KMS-11 (cell line): ENCODE measurements at regions not wholly inside any gene's neighbourhood (a gene's known extent, or its start where the extent isn't known, plus 50 kb on each side); places are given as distances from the start of the nearest gene placed in this dataset.

Source experiments
- H2AFZ ChIP-seq: fragments of 200-600 bp; sonication (generic); 2 replicates; pipeline ENCODE4 v1.6.1; 2016; ENCODE audit warnings: antibody characterized with exemption, mixed run types, low read depth
- H3K27ac ChIP-seq: fragments of 200-600 bp; sonication (generic); 2 replicates; pipeline ENCODE4 v1.6.1; 2016; ENCODE audit warnings: mild to moderate bottlenecking, mixed run types
- H3K27me3 ChIP-seq: fragments of 200-600 bp; sonication (generic); 2 replicates; pipeline ENCODE4 v1.6.1; 2017; ENCODE audit warnings: mild to moderate bottlenecking, low read depth, mixed run types, moderate library complexity; ENCODE audit not compliant: insufficient read depth
- H3K36me3 ChIP-seq: fragments of 200-600 bp; sonication (generic); 2 replicates; pipeline ENCODE4 v1.6.1; 2017; ENCODE audit warnings: mild to moderate bottlenecking, mixed run types; ENCODE audit not compliant: insufficient read depth
- H3K4me1 ChIP-seq: fragments of 200-600 bp; sonication (generic); 2 replicates; pipeline ENCODE4 v1.6.1; 2016; ENCODE audit warnings: mild to moderate bottlenecking, low read depth, mixed run types; ENCODE audit not compliant: poor library complexity, severe bottlenecking
- H3K4me2 ChIP-seq: fragments of 200-600 bp; sonication (generic); 2 replicates; pipeline ENCODE4 v1.7.0; 2016; ENCODE audit warnings: mild to moderate bottlenecking, mixed run types
- H3K4me3 ChIP-seq: fragments of 200-600 bp; sonication (generic); IDR thresholded peaks from 2 replicates; pipeline ENCODE4 v1.6.1; 2017; ENCODE audit warnings: low read depth, low read length, mixed read lengths; ENCODE audit not compliant: insufficient read depth
- H3K79me2 ChIP-seq: fragments of 200-600 bp; sonication (generic); 2 replicates; pipeline ENCODE4 v1.6.1; 2016; ENCODE audit warnings: low read depth, mixed run types; ENCODE audit not compliant: insufficient read depth
- H3K9ac ChIP-seq: fragments of 200-600 bp; sonication (generic); 2 replicates; pipeline ENCODE4 v1.6.1; 2016; ENCODE audit warnings: mild to moderate bottlenecking, mixed run types
- H4K20me1 ChIP-seq: fragments of 200-600 bp; sonication (generic); 2 replicates; pipeline ENCODE4 v1.6.1; 2016; ENCODE audit warnings: mild to moderate bottlenecking, mixed run types; ENCODE audit not compliant: insufficient read depth
- CTCF ChIP-seq: fragments of 200-600 bp; sonication (generic); conservative IDR thresholded peaks from 2 replicates; pipeline ENCODE4 v1.6.1; 2017; ENCODE audit warnings: low read depth, mild to moderate bottlenecking, antibody characterized with exemption, low read length, moderate library complexity, mixed read lengths

- Histone ChIP-seq H3K27me3 (no peaks in the 10 kb centered on the region), H4K20me1 (no peaks in the 10 kb centered on the region), H3K4me1 (no peaks in the 10 kb centered on the region), H3K36me3 (no peaks in the 10 kb centered on the region), H3K4me2 (no peak overlapping the region), H3K9ac (no peak overlapping the region), H3K79me2 (no peaks in the 10 kb centered on the region), H2AFZ (no peak overlapping the region), H3K4me3 (no peak overlapping the region), H3K27ac (no peak overlapping the region)
- TF ChIP-seq CTCF = no peak
Measured at GRCh38 chr11:79623375-79623774, 182.5 kb upstream of the TENM4 start.

GRCh38 chr11:79617561-79617960 is 176.7 kb upstream of the TENM4 start:
- Histone ChIP-seq H3K27me3 (no peaks in the 10 kb centered on the region), H4K20me1 (no peaks in the 10 kb centered on the region), H2AFZ (no peak overlapping the region), H3K4me2 (no peak overlapping the region), H3K4me3 (no peak overlapping the region), H3K9ac (no peak overlapping the region), H3K27ac (no peak overlapping the region), H3K4me1 (no peaks in the 10 kb centered on the region), H3K36me3 (no peaks in the 10 kb centered on the region), H3K79me2 (no peaks in the 10 kb centered on the region)
- no peak for TF ChIP-seq CTCF

- H3K9ac ChIP-seq = no peak overlapping the region
- no peaks in the 10 kb centered on the region for H3K79me2 ChIP-seq
- no peaks in the 10 kb centered on the region for H3K4me1 ChIP-seq
- TF ChIP-seq CTCF = no peak
- no peaks in the 10 kb centered on the region for H3K36me3 ChIP-seq
- no peak overlapping the region for H3K27ac ChIP-seq
- no peak overlapping the region for H3K4me3 ChIP-seq
- no peaks in the 10 kb centered on the region for H4K20me1 ChIP-seq
- H3K27me3 ChIP-seq = no peaks in the 10 kb centered on the region
- H3K4me2 ChIP-seq = no peak overlapping the region
- no peak overlapping the region for H2AFZ ChIP-seq
Measured at GRCh38 chr11:79616392-79616851, 175.6 kb upstream of the TENM4 start.

- H3K9ac ChIP-seq = no peak overlapping the region
- H3K27me3 ChIP-seq = no peaks in the 10 kb centered on the region
- H3K4me1 ChIP-seq = no peaks in the 10 kb centered on the region
- no peaks in the 10 kb centered on the region for H3K36me3 ChIP-seq
- no peak for TF ChIP-seq CTCF
- no peak overlapping the region for H3K4me3 ChIP-seq
- H3K4me2 ChIP-seq = no peak overlapping the region
- no peak overlapping the region for H3K27ac ChIP-seq
- H3K79me2 ChIP-seq = no peaks in the 10 kb centered on the region
- H4K20me1 ChIP-seq = no peaks in the 10 kb centered on the region
- H2AFZ ChIP-seq = no peak overlapping the region
Measured at GRCh38 chr11:79615425-79615824, 174.6 kb upstream of the TENM4 start.
